Skin epidermis (tissue), 12 donors: ENCODE measurements at regions not wholly inside any gene's neighbourhood (a gene's known extent, or its start where the extent isn't known, plus 50 kb on each side); places are given as distances from the start of the nearest gene placed in this dataset.
A peak's percentile ranks its signal among the peaks of the same experiment; 100 is the strongest.

Experiments
- H3K27ac ChIP-seq, 21 experiments: fragments of 200-600 bp; sonication (generic) in 11 of 21; one replicate each; pipeline ENCODE4 v1.5.0; 2020; ENCODE audit warnings: mild to moderate bottlenecking in 3 of 21, inconsistent platforms in 2 of 21, moderate library complexity in 2 of 21
- H3K4me3 ChIP-seq, 7 experiments: fragments of 200-600 bp; sonication (generic) in 2 of 7; one replicate each; pipeline ENCODE4 v1.5.0; 2020; ENCODE audit warnings: inconsistent platforms in 2 of 7, mild to moderate bottlenecking in 2 of 7, moderate library complexity in 1 of 7

DNA sequence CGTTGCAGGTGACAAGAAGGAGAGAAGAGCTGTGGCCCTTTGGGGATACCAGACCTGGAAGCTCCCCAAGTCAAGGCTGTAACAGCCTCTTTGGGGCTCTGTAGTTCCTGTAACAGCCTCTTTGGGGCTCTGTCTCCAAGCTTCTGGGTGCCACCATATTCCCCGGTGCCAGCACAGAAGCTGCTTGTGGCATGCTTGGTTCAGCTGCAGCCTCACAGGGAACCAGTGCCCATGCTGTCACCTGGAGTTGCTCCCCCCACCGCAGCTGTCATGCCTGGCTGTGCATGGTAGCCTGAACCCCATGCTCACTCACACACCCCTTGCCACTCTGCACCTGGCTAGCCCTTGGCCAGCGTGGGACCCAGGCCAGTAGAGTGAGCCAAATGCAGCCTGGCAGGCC, 109.1 kb downstream of the ELAPOR2 start:
- H3K4me3 ChIP-seq, result no peak overlapping the region
- no peak overlapping the region for H3K27ac ChIP-seq

DNA sequence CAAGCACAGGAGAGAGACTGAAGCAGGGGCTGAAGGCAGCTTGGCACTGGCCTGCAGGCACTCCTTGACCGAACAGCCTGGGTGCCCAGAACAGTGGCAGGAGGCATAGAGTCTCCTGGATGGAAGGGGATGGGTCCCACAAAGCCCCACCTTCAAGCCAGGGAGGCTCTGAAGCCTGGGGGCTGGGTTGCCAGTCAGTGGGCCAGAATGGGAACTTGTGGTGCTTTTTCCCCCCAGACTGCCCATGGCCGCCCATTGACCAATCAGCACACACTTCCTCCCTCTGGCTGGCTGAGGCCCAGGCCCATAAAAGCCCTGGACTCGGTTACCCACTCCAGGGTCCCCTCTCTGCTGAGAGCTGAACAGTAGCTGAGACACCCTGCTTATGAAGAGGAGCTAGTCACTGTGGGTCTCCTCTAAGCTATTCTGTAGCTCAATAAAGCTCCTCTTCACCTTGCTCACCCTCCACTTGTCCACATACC, 109.6 kb downstream of the ELAPOR2 start:
- no peak overlapping the region for H3K27ac ChIP-seq
- no peak overlapping the region for H3K4me3 ChIP-seq

DNA sequence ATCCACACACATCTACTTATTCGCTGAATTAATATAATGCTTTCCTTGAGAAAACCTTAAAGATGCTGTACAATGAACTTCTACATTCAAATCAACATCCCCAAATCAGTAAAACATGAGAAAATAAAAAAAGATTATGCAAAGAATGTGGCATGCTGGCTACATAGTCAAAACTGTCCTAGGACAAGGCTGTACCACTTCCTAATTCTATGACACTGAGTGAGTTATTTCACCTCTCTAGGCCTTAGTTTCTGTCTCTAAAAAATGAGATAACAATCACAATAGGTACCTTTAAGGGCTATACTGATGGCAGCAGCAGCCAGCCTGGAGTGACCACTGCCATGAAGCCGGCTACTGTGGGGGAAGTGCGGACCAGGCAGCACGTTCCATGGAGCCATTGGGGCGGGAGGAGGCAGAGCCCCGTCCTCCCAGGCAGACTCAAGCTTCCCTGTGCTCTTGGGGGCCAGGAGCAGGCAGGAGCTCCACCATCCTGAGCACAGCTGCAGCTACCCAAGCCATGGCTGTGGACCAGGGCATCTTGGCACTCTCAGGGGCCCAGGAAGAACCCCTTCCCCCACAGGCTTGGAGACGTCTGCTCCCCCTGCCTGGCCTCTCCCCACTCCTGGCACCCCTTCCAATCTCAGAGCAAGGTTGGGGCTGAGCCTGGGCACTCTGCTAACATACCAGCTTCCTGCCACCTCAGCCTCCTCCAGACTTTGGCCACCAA, 110.2 kb downstream of the ELAPOR2 start:
- Histone ChIP-seq H3K4me3 (no peak overlapping the region), H3K27ac (no peak overlapping the region)

DNA sequence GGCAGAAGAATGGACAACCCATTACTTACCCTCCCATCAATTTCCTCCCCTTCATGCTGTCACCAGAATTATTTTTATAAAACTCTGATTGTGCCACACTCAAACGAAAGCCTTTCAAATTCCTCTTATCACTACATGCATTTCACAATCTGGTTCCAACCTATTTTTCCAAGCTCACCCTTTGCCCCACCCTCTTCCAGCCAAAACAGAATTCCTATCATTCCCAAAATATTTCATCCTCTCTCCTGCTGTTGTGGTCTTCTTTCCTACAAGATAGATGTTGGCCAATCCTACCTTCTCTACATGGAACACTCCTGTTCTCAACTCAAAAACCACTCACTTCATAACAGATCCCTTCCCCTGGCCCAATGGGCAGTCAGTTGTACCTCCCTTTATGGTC, 111.5 kb downstream of the ELAPOR2 start:
- no peak overlapping the region for H3K27ac ChIP-seq
- no peak overlapping the region for H3K4me3 ChIP-seq

DNA sequence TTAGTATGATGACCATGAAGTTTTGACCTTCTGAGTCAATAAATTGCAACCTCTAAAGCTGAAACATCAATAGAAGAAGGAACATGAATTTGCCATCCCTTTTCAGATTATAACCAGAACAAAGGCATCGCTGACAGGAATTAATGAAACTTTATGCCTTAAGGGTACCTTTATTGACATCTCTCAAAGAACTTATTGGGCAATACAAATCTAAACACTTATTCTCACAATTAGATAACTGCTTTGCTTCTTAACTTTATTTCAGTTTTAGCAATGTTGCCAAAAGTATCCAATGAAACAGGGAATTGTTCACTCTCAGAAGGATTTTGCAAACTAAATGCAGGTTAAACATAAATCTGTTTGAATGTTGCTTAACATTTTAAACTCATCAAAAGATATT, 116.0 kb downstream of the ELAPOR2 start:
- no peak overlapping the region for H3K4me3 ChIP-seq
- H3K27ac ChIP-seq, result no peak overlapping the region

DNA sequence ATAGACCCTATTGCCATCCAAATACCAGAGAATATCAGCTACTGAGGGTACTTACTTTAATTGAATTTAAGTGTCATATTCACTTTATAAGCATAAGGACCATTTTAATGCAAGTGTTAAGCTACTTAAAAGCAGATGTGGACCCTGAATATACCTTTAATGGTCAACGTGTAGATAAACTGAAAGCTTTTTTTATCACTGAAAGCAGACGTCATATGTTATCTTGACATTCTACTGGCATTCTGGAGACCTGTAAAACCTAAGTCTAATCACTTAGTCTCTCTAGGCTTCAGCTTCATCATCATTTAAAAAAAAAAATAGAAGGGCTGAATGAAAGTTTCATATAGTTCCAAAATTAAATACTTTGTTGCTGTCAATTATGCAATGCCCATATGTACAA, 116.5 kb downstream of the ELAPOR2 start:
- no peak overlapping the region for H3K4me3 ChIP-seq
- H3K27ac ChIP-seq, result no peak overlapping the region

DNA sequence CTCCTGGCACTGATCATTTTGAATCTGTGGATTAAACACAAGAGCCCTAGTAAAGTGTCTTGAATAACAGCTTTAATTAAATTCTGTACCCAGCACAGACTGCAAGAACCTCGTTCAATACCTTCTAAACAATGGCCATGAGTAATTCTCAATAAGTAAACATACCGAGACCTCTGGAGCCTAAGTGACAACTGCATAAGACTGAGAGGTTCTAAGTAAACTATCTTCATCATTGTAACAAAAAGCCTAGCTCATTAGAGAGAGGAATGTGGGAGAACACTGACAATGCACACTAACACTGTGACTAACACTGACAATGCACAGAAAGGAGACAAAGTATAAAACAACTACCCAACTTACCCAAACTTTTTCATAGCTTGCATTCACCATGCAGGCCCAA, 117.4 kb downstream of the ELAPOR2 start:
- Histone ChIP-seq H3K4me3 (no peak overlapping the region), H3K27ac (no peak overlapping the region)

DNA sequence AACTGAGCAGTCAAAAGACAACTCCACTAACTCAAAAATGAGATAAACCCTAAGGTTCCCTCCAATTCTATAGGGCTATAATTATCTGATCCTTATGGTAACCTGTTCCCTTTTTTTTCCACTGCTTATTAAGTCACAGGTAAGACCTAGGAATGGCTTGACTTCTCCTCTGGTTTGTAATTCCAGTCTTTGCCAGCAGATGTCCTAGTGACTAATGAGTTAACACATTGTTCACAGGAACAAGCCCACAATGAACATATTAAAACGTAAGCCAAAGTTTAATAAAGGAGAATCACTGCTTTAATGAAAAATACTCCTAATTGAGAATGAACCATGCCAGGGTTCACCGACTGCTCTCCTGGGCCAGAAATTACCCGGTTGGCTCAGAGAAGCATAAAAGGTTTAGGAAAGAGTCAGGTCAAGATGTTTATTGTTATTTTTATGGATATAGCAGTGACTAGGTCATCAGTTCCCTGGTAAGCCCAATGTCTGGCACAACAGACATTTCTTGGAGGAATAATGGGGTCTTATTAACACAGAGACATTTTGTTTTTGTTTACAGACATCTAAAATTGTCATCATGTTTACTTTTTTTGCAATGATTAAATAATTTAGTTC, 120.1 kb downstream of the ELAPOR2 start:
- no peak overlapping the region for H3K4me3 ChIP-seq
- H3K27ac ChIP-seq, result no peak overlapping the region

DNA sequence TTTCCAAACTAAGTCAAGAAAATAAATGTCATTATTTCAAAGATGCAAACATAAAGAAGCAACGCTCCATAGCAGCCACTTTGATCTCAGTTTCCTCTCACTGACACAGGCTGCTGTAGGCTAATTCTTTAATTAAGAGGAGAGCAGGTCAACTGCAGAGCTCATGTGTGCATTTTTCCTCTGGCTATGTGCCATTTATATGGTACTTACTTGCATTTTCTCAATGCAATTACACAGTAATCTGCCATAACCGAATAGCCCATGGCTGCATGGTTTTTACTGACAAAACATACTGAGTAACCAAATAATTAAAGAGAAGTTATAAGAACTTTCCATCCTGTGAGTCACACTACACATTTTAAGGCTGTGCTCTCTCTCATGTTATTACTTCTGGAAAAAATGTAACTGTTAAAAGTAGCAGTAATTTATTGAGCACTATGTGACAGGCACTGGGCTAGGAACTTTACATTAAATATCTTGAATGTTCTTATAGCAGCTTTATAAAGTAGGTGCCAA, 122.0 kb downstream of the ELAPOR2 start:
- no peak overlapping the region for H3K27ac ChIP-seq

DNA sequence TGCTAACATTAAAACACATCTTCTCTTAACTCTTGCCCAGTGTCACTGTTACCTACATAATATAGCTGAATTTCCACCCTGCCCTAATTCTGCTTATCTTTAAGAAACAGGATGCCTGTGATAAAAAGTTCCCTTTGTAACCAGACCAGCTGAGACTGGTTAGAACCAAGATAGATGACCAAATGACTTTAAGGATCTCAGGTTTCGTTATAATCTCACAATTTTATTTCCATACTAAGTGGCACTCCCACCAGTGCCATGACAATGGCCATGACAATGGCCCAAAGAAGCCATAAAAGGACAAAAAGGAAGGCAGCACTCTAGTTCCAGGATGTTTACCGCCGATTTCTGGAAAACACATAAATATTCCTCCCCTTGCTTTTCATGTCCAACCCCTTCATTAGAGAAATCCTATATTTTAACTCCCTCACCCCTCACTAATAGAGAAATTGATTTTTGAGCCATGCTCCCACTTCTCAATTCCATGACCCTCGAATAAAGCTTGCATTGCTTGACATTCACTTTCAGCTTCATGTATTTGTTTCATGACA, 126.1 kb downstream of the ELAPOR2 start:
- no peak overlapping the region for H3K4me3 ChIP-seq
- H3K27ac ChIP-seq, result peak overlapping the region in 1 of 21 experiments; percentile 4

More for the DNA sequence above, 122.0 kb downstream of the ELAPOR2 start:
- no peak overlapping the region for H3K4me3 ChIP-seq

DNA sequence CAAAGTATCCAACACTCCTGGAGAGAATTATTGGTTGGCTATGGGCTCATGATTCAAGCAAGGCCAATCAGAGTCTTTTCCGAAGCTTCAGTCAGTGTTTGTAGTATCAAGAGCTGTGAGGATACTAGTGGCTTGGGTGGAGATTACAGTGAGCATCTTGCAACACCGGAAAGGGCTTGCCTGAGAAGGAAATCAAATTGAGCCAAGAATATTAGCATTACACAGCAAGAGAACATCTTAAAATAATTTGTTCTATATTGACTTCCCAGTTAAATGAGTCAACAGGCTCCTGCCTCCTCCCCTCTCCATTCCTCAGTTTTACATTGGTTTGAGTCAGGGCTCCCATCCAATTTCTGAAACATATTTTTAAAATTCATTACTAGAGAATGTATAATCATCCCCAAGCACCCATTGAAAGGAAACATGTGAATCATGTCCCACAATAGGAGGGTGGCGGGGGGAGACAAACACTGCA, 127.4 kb downstream of the ELAPOR2 start:
- H3K4me3 ChIP-seq, result no peak overlapping the region
- peak overlapping the region in 7 of 21 experiments; percentile 4 to 54 (median 40) for H3K27ac ChIP-seq

DNA sequence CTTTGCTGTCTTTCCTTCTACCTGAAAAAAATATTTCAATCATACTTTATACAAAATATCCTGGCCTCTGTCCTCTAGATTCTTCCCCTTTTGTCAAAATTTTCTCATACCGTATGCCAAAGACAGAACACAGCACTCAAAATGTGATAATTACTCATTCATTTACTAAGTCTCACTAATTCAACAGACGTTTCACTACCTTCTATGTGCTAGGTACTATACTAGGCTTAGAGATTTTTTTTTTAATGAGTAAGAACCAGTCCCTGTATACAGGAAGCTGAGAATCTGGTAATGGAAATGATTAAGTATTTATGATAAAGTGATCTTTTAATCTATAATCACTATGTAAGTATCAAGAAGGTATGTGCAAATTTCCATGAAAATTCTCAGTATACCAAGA, 128.0 kb downstream of the ELAPOR2 start:
- peak overlapping the region in 4 of 21 experiments; percentile 19 to 54 (median 46) for H3K27ac ChIP-seq
- H3K4me3 ChIP-seq, result no peak overlapping the region

DNA sequence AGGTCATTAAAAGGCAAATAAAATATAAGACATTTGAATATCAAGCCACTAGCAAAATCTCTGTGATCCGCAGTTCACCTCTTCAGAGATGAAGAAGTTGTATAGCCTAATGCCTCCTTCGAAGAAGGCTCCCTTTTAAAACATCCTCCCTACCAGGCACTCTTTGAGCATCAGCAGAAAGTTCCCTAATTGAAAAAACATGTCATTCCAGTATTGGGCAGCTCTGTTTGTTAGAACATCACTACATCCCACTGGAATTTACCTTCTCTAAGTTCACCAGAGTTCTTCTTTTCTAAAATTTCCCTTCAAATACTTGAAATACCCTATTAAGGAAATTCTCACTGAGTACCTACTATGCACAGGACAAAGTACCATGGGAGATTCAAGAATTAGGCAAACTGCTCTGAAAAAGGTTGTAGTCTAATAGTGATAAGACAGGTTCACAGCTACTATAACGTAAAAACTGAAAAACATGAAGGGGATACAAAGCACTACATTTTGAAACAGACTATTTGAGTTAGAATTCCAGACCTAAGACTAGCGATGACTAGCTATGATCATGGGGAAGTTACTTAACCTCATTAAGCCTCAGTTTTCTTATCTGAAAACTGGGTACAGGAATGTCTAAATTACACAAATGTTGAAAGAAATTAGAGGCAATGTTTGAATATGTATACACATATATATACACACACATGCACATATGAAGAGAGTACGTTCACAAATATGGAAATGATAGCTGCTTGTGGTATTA, 128.7 kb downstream of the ELAPOR2 start:
- Histone ChIP-seq H3K4me3 (no peak overlapping the region), H3K27ac (peak overlapping the region in 3 of 21 experiments; percentile 19 to 54 (median 48))

DNA sequence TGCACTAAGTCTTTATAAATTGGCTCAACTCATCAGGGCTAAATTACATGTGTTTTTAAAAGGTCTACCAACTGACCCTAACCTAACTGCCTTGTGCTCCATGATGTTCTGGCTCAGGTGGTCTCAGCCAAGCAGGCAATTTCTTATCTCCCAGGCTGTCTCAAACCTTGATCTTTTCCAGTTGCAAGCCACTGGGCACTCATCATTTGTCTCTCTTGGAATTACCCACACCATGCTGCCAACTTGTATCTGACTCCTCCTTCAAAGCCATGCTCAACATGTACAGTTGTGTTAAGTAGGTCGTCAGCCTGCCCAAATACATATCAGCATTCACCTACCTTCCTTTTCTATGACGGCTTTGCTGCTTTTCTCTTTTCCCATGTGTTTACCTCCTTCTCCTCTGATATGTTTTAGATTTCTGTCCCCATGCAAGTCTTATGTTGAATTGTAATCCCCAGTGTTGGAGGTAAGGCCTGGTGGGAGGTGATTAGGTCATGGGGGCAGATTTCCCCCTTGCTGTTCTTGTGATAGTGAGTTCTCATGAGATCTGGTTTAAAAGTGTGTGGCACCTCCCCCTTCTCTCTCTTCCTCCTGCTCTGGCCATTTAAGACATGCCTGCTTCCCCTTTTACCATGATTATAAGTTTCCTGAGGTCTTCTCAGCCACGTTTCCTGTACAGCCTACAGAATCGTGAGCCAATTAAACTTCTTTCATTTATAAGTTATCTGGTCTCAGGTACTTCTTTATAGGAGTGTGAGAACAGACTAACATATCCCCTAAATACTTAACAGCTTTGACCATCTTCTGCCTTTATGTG, 130.0 kb downstream of the ELAPOR2 start:
- Histone ChIP-seq H3K27ac (no peak overlapping the region), H3K4me3 (no peak overlapping the region)

DNA sequence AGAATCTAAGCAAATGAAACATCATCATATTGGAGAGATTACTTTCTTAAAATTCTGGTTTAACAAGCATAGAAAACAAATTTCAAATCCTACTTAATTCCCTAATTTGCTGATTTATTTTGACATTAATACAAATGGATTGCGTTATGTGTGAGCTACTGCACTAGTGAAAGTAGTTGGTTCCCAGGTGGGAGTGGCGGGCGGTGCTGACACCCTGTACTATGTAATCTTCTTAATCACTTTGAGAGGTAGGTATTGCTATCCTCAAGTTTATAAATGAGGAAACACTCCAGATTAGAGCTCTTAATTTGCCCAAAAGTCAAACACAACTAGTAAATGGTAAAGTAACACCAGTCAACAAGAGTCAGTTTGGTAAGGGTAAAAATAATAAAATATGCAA, 131.1 kb downstream of the ELAPOR2 start:
- H3K27ac ChIP-seq, result no peak overlapping the region
- no peak overlapping the region for H3K4me3 ChIP-seq

DNA sequence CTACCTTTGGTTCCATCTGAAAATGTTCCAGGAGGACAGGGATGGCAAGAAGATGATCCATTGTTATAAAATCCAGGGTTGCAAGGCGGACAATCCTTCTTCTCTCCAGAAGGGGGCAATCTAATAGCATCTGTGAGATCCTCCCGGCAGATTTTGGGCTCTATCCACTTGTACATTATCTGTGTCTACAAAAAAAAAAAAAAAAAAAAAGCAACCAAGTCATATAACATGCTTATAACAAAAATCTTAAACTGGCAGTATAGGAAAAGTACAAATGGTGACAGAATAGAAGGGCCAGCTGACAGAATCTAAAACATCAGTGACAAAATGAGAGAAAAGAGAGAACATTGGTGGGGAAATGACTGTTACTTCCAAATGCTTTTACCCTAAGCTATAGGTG, 132.7 kb downstream of the ELAPOR2 start:
- H3K27ac ChIP-seq, result no peak overlapping the region

DNA sequence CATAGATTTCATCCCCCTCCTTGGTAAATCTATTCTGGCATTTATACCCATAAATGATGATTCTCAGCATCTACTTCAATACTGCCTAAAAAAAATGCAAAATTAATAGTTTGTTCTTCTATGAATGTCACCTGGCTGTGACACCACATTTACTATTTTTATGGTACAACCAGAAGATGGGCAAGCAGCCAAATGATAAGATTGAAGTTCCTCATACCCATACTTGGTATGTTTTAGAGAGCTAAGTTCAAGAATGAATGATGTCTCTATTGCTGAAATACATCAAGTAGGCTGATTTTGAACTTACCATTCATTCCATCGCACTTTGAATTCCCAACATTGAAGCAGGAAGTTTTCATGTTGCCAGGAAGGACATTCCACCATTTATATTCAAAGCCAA, 134.2 kb downstream of the ELAPOR2 start:
- Histone ChIP-seq H3K27ac (no peak overlapping the region), H3K4me3 (no peak overlapping the region)

More for the DNA sequence above, 132.7 kb downstream of the ELAPOR2 start:
- no peak overlapping the region for H3K4me3 ChIP-seq

DNA sequence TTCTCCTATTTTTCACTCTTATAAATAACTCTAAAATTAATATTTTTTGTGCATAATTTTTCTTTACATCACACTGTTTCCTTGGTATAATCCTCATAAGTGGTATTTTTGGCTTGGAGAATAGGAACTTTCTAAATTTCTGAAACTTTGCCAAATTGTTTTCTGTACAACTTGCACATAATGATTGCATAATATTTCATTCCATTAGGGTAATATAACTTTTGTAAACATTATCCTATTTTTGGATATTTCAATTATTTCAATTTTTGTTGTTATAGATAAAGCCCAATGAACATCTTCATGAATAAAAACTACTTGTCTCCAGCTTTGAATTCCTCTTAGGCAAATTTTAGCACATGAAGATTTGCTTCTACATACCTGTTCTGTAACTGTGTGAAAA, 135.9 kb downstream of the ELAPOR2 start:
- H3K4me3 ChIP-seq, result no peak overlapping the region
- H3K27ac ChIP-seq, result no peak overlapping the region

DNA sequence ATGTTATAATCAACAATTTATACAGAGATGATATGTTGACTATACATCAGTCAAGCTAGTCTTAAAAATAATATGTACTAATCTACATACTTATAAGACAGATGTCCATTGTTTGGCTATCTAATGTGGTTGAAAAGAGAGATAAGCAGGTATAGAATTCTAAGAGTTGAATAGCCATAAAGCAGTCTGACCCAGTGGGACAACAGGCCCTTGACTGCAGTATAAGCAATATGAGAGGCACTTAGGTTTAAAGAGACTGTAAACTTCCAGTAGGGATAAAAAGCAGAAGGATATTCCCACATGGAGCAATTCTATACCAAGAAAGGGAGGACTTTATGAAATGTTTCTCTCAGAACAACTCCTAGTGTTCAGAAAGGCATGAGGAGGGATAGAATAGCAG, 139.3 kb downstream of the ELAPOR2 start:
- H3K4me3 ChIP-seq, result no peak overlapping the region
- H3K27ac ChIP-seq, result no peak overlapping the region
